Brain microvascular endothelial cell (primary cell): ENCODE measurements at regions not wholly inside any gene's neighbourhood (a gene's known extent, or its start where the extent isn't known, plus 50 kb on each side); places are given as distances from the start of the nearest gene placed in this dataset.

Source experiments
- DNase-seq: peaks from one replicate; pipeline ENCODE4 v3.0.0-alpha.2; 2020
- H3K27ac ChIP-seq: fragments of 250-450 bp; sonication (Bioruptor Pico); 2 replicates; pipeline ENCODE4 v1.5.1; 2020; ENCODE audit warnings: mild to moderate bottlenecking, moderate library complexity
- H3K27me3 ChIP-seq: fragments of 250-450 bp; sonication (Bioruptor Pico); replicated peaks from 2 replicates; pipeline ENCODE4 v1.5.1; 2020; ENCODE audit warnings: mild to moderate bottlenecking
- H3K36me3 ChIP-seq: fragments of 250-450 bp; sonication (Bioruptor Pico); replicated peaks from 2 replicates; pipeline ENCODE4 v1.5.1; 2020; ENCODE audit warnings: mild to moderate bottlenecking
- H3K4me3 ChIP-seq: 2 replicates; pipeline ENCODE4 v1.5.1; 2011; ENCODE audit warnings: low read depth, mild to moderate bottlenecking, control low read depth, low read length, moderate library complexity
- CTCF ChIP-seq: IDR thresholded peaks from 2 replicates; pipeline ENCODE4 v1.5.1; 2011; ENCODE audit warnings: low read depth, mild to moderate bottlenecking, moderate library complexity, low read length, control low read depth, inconsistent platforms; ENCODE audit errors: missing control alignments
- in situ Hi-C: cut with HindIII; loops from 2 replicates; pipeline ENCODE4 v1.10.0; 2017; ENCODE audit warnings: low sequenced_read_pairs, low pct_ligation_motif_present

DNA sequence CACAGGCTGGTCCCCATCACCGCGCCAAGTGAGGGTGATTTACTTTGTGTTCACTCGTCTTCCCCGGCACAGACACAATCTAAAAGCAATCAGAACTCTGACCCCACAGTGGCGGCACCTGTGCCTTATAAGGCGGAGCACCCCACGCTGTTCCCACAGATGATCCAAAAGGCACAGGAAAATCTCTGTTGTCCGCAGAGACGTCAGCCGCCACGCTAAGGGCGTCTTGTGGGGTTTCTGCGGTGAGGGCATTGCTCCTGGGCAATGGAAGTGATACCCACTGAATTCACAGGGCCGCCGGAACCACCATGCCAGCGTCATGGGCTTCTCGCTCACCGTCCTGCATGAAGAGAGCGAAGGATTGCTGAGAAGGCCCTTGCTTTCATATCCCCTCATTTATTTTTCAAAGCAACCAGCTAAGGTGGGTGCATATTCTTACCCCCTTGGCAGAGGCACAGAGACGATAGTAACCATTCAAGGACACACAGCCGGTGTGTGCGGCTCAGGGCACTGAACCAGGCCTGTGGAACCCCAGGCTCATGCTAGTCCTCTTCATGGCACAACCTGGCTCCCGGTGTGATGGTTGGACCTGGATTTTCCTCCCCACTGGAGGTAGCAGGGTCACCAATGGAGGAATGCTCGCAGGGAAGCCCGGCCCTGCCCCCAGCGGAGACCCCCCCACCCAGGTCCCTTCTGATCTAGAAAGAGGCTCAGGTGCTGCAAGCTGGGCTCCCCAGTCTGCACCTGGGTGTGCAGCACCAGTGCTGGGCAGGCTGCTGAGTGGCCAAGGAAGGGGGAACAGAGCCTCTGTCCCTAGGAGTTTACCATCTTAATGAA, 279.0 kb downstream of the TCERG1L start:
- TF ChIP-seq CTCF = no peak
- no peaks in the 10 kb centered on the region for H3K36me3 ChIP-seq
- no peak overlapping the region for H3K27ac ChIP-seq
- H3K27me3 ChIP-seq = no peaks in the 10 kb centered on the region
- in situ Hi-C loops = no loop called here
- no peak for DNase-seq
- H3K4me3 ChIP-seq = no peak overlapping the region

DNA sequence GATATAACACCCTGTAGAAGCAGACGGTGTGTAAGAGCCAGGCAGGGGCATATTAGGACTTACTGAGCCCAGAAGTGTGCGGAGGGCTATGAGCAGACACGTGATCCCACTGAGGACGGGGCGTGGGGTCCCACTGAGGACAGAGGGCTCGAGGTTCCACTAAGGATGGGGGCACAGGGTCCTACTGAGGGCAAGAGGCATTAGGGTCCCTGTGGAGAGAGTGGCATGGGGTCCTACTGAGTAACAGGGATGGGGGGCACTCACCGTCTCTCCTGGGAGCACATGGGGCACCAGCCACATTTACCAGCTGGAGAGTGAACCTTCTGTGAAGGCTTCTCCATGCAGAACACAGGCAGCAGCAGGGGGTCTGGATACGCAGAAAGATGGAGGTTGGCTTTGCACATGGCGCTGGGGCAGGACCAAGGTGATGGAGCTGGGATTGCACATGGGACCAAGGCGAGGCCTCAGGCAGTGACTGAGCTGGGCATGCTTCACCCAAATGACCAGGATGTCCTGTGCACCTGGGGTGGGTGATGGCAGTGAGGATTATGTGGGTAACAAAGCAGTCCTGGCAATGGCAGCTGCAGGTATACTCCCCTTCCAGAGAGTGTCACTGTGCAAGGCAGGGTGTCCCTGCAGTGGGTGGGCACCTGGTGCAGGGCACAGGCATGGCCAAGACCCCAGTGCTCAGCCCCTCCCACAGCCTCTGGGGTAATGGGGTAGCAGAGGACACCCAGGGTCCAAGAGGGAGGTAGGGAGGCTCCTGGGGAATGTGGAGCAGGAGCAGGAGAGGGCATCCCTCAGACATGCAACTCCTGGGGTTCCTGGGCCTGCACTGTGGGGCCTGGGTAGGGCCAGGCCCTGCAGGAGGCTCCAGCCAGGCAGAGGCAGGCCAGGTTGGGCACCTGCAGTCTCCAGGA, 278.1 kb downstream of the TCERG1L start:
- Histone ChIP-seq H3K27me3 (no peaks in the 10 kb centered on the region), H3K4me3 (no peak overlapping the region), H3K27ac (no peak overlapping the region), H3K36me3 (no peaks in the 10 kb centered on the region)
- DNase-seq = no peak
- no peak for TF ChIP-seq CTCF
- in situ Hi-C loops = no loop called here

DNA sequence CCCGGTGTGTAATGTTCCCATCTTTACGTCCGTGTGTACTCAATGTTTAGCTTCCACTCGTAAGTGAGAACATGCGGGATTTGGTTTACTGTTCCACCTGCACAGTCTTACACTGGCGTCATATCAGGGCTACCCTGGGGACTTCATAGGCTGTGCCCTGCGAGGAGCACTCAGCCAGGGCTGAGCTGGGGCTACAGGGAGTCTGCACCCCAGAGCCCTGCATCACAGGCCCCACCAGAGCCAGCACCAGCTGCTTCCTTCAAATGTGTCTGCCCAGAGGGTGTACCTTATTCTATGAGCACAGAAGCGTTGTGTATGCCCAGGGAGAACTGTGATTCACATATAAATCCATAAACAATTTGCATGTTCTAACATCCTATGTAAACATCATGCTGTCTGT, 277.1 kb downstream of the TCERG1L start:
- H3K4me3 ChIP-seq = no peak overlapping the region
- no peak for TF ChIP-seq CTCF
- no peak overlapping the region for H3K27ac ChIP-seq
- no peaks in the 10 kb centered on the region for H3K36me3 ChIP-seq
- in situ Hi-C loops = no loop called here
- no peaks in the 10 kb centered on the region for H3K27me3 ChIP-seq
- DNase-seq = no peak

DNA sequence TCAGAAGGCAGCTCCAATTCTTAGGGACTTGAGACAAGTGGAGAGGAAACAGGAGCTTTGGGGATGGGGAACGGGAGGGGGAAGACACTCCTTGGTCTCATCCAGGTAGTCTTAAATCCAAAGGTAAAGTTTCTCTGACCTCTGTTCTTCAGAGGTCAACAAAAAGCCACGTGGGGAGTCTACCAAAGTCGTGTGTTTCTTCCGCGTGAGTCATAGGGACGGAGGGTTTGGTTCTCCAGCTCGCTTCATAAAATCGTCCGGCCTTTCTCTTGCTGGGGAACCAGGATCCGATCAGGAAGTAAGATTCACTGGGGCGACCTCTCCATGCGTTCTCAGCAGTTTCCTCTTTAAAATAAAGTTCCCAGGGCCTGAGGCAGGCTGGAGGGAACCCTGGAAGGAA, 275.7 kb downstream of the TCERG1L start:
- Histone ChIP-seq H3K27ac (no peak overlapping the region), H3K4me3 (no peak overlapping the region), H3K27me3 (no peaks in the 10 kb centered on the region), H3K36me3 (no peaks in the 10 kb centered on the region)
- DNase-seq = no peak
- in situ Hi-C loops = no loop called here
- TF ChIP-seq CTCF = no peak

DNA sequence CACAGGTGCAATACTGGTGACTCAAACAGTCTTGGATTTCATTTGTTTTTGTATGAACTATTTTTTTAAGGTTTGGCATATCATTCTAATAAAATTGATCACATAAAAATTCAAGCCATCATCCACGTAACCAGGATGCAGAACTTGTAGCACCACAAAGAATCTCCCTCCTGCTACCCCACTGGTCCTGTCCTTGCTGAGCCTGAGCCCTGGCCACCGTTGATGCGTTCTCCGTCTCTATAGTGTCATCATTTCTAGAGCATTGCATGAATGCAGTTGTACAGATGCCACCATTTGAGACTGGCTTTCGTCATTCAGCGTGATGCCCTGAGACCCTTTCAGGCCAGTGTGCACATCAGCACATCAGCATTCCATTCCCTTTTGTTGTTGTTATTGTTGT, 273.5 kb downstream of the TCERG1L start:
- H3K4me3 ChIP-seq = no peak overlapping the region
- no peak overlapping the region for H3K27ac ChIP-seq
- in situ Hi-C loops = no loop called here
- TF ChIP-seq CTCF = no peak
- H3K36me3 ChIP-seq = no peaks in the 10 kb centered on the region
- no peaks in the 10 kb centered on the region for H3K27me3 ChIP-seq
- DNase-seq = no peak
